GM21390 (cell line): ENCODE measurements at regions not wholly inside any gene's neighbourhood (a gene's known extent, or its start where the extent isn't known, plus 50 kb on each side); places are given as distances from the start of the nearest gene placed in this dataset.

ENCODE experiments used
- ATAC-seq: cut with Tn5 transposase; IDR thresholded peaks from one replicate; pipeline ENCODE4 v1.9.1; 2021; ENCODE audit not compliant: unreplicated experiment

DNA sequence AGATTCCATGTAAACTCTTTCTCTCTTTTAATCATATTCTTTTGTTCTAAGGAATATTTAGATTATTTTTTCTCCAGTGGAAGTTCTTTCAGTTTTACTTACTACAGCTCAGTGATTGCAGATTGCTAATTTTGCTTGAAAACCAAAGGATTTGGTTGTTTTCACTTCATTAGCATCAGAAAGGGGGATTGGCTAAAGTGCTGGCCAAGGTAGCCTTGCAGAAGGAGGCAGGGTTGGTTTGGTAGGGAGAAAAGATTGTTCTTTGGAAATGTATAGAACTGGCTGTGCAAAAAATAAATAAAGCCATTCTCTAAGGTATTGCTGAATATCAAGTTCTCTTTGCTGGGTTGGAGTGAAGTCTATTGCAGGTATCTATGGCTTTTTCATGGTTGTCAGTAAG is 92.6 kb downstream of the FAT3 start:
- no peak for ATAC-seq

GRCh38 chr11:92317721-92318120 is 93.1 kb downstream of the FAT3 start:
- no peak for ATAC-seq

DNA sequence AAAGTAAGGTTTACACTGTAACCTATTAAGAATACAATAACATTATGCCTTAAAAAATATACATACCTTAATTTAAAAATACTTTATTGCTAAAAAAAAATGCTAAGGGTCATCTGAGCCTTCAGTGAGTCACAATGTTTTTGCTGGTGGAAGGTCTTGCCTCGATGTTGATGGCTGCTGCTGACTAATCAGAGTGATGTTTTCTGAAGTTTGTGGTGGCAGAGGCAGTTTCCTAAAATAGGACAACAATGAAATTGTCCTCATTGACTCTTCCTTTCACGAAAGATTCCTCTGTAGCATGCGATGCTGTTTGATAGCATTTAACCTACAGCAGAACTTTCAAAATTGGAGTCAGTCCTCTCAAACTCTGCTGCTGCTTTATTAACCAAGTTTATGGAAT is 97.6 kb downstream of the FAT3 start:
- ATAC-seq = no peak

GRCh38 chr11:92324890-92325289 is 100.3 kb downstream of the FAT3 start:
- ATAC-seq = no peak

GRCh38 chr11:92325416-92325815 is 100.8 kb downstream of the FAT3 start:
- no peak for ATAC-seq

- no peak for ATAC-seq
These were observed 104.5 kb downstream of the FAT3 start for GRCh38 chr11:92329137-92329536.

DNA sequence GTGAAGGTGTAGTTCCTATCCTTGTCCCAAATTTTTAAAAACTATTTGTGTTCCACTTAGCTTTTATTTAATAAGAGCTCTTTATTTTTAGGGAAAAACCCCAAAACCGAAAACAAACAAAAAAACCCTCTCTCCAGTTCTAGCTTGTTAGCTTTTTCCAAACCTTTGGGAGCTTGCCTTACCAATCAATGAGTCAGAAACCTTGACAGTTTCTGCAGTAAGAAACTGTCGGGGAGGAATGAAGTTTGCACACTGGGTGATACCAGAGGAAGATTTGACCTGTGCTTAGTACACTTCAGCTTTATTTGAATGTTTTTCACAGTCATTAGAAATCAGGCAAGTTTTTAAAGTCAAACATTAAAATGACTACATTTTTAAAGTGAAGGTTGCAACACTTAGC is 105.0 kb downstream of the FAT3 start:
- ATAC-seq = no peak

GRCh38 chr11:92330114-92330513 is 105.5 kb downstream of the FAT3 start:
- ATAC-seq = no peak

DNA sequence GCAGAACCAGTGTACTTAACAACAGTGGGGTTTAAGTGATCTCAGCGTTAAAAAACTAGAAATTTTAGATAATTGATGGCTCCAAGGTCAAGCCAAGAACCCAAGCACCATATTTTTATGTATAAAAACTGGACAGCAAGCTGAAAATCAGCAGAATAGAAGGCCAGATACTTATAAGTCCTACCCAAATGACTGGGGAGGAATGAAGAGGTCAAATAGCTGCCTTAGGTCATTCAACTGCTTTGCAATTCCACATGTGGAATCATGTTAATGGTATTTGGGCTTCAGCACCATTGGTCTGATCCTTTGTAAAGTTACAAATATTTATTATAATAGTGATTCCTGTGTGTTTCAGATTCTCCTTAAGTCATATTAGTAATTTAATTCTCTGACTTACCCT is 108.4 kb downstream of the FAT3 start:
- ATAC-seq = no peak

- no peak for ATAC-seq
These were observed 116.2 kb downstream of the FAT3 start for GRCh38 chr11:92340839-92341238.

- no peak for ATAC-seq
These were observed 117.6 kb downstream of the FAT3 start for GRCh38 chr11:92342034-92342720.

GRCh38 chr11:92342886-92343285 is 118.3 kb downstream of the FAT3 start:
- no peak for ATAC-seq

GRCh38 chr11:92346220-92346619 is 121.6 kb downstream of the FAT3 start:
- no peak for ATAC-seq

GRCh38 chr11:92347454-92347853 is 122.8 kb downstream of the FAT3 start:
- no peak for ATAC-seq

- ATAC-seq = no peak
These were observed 125.0 kb downstream of the FAT3 start for GRCh38 chr11:92349486-92350156.

DNA sequence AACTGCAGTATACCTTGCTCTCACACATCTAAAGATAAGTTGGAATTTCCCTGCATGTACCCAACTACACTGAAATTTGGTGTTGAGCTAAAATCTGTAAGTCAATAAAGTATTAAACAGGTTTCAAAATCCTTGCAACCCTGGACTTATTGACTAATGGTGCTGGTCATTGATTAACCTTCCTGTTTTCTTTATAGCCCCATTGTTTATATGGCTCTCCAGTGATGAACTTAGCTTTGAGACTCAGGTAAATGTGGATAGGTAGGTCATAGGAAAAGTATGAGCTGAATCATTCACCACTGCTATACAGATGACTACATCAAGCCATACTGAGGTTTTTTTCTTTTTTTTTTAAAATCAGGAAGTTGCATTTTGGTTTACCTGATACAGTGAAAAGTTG is 132.7 kb downstream of the FAT3 start:
- no peak for ATAC-seq

DNA sequence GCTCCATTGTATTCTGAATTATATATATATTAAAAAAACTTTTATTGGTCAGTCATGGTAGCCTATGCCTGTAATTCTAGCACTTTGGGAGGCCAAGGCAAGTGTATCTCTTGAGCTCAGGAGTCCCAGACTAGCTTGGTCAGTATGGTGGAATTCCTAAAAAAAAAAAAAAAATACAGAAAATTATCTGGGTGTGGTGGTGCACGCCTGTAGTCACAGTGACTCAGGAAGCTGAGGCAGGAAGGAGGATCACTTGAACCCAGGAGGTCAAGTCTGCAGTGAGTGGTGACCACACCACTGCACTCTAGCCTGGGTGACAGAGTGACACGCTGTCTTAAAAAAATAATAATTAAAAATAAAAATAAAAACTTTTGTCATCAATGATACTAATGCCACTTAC is 133.2 kb downstream of the FAT3 start:
- no peak for ATAC-seq

- ATAC-seq = no peak
These were observed 136.9 kb downstream of the FAT3 start for GRCh38 chr11:92361551-92361950.

- ATAC-seq = no peak
These were observed 138.4 kb downstream of the FAT3 start for GRCh38 chr11:92362989-92363388.

- ATAC-seq = no peak
These were observed 139.6 kb downstream of the FAT3 start for GRCh38 chr11:92364177-92364576.

DNA sequence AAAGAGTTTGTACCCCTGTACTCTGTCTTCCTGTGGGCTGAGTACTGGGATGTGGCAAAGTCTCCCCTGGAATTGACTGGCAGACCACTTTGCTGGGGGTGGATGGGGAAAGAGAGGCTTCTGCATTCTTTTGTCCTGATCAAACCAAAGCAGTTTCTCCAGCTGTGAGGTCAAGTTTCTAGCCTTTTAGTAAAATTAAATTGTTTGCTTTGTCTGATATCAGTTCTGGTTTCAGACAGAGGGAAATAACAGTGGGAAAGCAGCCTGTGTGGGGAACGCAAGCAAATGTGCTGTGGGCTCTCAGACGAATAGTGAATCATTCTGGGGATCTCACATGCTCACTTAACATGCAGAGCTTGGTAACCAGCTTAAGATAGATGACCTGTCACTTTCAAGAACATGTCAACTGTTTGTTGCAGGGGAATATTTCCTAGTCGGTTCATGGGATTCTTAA is 151.6 kb downstream of the FAT3 start:
- ATAC-seq = no peak

DNA sequence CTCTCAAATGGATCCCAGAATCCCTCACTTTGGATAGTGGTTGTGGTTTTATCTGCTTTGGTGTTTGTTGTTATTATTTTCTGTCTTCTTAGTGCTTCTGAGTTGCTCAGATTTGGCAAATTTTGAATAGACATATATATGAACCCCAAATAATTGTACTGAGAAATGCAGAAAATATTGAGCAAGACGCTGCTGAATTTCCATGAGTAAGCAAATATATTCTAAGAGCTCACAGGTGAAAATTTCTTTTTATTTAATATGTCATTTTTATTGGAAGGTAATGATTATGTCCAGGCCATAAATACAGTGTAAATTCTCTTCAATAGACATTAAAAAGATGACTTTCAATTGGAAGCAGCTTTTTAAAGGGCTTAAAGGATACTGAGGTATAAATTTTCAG is 152.1 kb downstream of the FAT3 start:
- ATAC-seq = no peak

DNA sequence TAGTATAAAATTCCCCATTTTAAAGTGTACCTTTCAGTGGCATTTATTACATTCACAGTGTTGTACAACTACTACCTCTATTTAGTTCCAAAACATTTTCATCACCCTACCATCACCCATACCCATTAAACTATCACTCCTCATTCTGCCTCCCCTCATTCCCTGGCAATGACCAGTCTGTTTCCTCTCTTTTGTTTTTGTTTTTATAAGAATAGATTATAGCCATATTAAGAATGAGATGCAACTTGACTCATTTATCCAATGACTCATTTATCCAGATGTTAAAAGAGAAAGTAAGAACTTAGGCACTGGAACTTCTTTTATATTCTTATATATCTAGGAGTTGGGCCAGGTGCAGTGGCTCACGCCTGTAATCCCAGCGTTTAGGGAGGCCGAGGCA is 156.3 kb downstream of the FAT3 start:
- ATAC-seq = no peak
